Stimulated activated naive B cell treated with anti-CD40 and anti-IgM and Interleukin-4, amounts not matched to agents 10 μg/mL and 1 μg/mL and 100 μg/mL, for 72 hours (primary cell): ENCODE measurements at regions not wholly inside any gene's neighbourhood (a gene's known extent, or its start where the extent isn't known, plus 50 kb on each side); places are given as distances from the start of the nearest gene placed in this dataset.

Source experiments
- ATAC-seq, 2 donors: fragments of 150-1000 bp; cut with Tn5 transposase; replicated peaks; 2 replicates each; pipeline ENCODE4 v1.10.0; 2021; ENCODE audit warnings: moderate library complexity in 1 of 2
- DNase-seq: peaks from one replicate; pipeline ENCODE4 v3.0.0; 2021
- H3K27ac Mint-ChIP-seq: one replicate; pipeline ENCODE4 v1.8.0; 2022; ENCODE audit warnings: mild to moderate bottlenecking, mixed read lengths
- H3K27me3 Mint-ChIP-seq, 2 donors: one replicate each; pipeline ENCODE4 v1.8.0; 2022; ENCODE audit warnings: mixed read lengths in 2 of 2
- H3K36me3 Mint-ChIP-seq, 2 donors: one replicate each; pipeline ENCODE4 v1.8.0; 2022; ENCODE audit warnings: mixed read lengths in 2 of 2, mild to moderate bottlenecking in 1 of 2
- H3K4me1 Mint-ChIP-seq, 2 donors: one replicate each; pipeline ENCODE4 v1.8.0; 2022; ENCODE audit warnings: mixed read lengths in 2 of 2, mild to moderate bottlenecking in 1 of 2
- H3K4me3 Mint-ChIP-seq, 2 donors: one replicate each; pipeline ENCODE4 v1.8.0; 2022; ENCODE audit warnings: mild to moderate bottlenecking in 2 of 2, mixed read lengths in 2 of 2, moderate library complexity in 1 of 2
- H3K9me3 Mint-ChIP-seq, 2 donors: one replicate each; pipeline ENCODE4 v1.8.0; 2022; ENCODE audit warnings: mixed read lengths in 2 of 2, mild to moderate bottlenecking in 1 of 2

DNA sequence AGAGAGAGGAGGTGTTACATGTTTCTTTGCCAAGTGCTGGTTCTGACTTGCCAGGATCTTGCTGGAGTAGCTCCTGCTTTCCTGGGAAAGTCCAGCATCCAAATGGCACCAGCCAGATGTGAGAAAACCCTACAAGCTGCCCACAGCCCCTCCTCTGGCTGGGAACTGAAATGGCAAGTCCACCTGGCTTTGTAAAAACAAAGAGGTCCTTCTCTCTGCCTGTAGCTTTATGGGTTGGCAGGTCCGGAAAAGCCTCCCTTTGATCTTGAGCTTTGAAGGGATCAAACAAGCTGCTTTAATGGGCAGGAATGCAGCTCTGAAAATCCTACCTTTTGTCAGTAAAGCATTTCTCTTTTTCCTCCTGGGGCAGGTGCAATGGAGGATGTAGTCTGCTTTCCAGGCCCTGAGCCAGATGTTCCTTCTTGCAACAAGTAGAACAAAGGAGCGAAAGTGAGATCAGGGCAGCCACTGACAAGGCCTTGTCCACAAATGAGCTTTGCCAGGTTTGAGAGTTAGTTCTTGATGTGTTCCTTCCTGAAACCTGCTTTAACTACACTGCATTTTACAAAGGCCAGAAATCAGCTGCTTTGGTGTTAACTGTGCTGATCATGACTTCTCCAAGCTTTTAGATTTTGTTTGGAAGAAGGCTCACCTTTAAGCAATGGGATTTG is 456.7 kb downstream of the ZNF608 start:
- ATAC-seq (no peak), DNase-seq (no peak)
- H3K4me1 Mint-ChIP-seq = no peaks in the 10 kb centered on the region
- H3K9me3 Mint-ChIP-seq = peaks cover 6 to 8% of the 10 kb centered on the region in 2 donors
- peaks cover 0 to 5% of the 10 kb centered on the region in 2 donors for H3K27me3 Mint-ChIP-seq
- H3K27ac Mint-ChIP-seq = no peak overlapping the region
- no peak overlapping the region for H3K4me3 Mint-ChIP-seq
- peaks cover 6 to 9% of the 10 kb centered on the region in 2 donors for H3K36me3 Mint-ChIP-seq

DNA sequence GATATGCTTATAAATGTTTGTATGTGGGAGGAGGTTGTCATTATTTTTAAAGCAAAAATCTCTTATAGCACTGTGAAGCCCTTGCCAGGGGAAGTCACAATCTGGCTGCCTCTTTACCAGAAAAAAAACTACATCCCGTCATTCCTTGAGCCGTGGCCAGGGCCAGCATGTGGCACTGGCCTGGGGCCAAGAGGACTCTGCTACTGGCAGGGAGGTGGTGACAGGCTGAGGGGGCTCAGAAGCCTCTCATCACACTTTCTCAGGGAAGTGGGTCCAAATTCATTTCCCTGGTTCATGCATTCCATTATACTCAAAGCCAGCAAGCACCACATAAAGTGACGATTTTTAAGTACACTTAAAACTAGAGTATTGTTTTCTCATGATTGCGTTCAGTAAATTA is 457.3 kb downstream of the ZNF608 start:
- Mint-ChIP-seq H3K4me1 (no peaks in the 10 kb centered on the region), H3K27me3 (no peaks in the 10 kb centered on the region), H3K27ac (no peak overlapping the region), H3K9me3 (peaks cover 0 to 1% of the 10 kb centered on the region in 2 donors), H3K36me3 (peaks cover 0 to 2% of the 10 kb centered on the region in 2 donors), H3K4me3 (no peak overlapping the region)
- DNase-seq (no peak), ATAC-seq (no peak)

DNA sequence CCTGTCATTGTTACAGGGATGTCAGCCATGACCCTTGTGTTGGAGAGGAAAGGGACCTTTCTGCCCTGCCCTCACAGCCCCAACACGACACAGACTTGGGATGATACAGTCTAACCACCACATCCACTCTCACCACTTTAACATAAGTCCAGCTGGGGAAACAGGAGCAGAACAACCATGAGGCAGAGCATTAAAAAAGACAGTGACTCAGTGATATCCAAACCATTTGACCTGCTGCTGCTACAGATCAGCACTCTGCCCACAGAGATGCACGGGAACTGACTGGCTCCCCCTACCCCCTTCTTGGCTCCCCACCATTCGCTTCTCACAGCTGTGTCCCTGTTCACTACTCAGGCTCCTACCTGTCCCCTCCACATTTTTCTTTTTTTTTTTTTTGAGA is 458.6 kb downstream of the ZNF608 start:
- no peaks in the 10 kb centered on the region for H3K9me3 Mint-ChIP-seq
- no peaks in the 10 kb centered on the region for H3K27me3 Mint-ChIP-seq
- ATAC-seq (no peak), DNase-seq (no peak)
- H3K4me3 Mint-ChIP-seq = no peak overlapping the region
- H3K36me3 Mint-ChIP-seq = no peaks in the 10 kb centered on the region
- no peaks in the 10 kb centered on the region for H3K4me1 Mint-ChIP-seq
- H3K27ac Mint-ChIP-seq = no peak overlapping the region

DNA sequence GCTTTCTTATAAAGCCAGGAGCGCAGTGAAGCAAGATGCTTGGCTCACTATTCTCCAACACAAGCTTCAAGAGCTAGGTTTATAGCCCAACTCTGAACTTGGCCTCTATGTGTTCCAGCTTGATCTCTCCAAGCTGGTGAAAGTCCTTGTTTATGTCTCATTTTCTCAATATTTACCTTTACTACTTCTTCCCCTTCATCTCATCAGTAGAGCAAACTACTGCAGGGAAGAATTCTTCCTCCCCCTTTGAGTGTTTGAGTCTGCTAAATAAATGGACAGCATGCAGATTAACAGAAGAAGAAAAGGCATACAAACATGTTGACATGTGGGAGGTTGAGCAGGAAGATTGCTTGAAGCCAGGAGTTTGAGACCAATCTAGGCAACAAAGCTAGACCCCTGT is 460.7 kb downstream of the ZNF608 start:
- no peaks in the 10 kb centered on the region for H3K36me3 Mint-ChIP-seq
- DNase-seq (no peak), ATAC-seq (no peak)
- H3K9me3 Mint-ChIP-seq = no peaks in the 10 kb centered on the region
- no peak overlapping the region for H3K4me3 Mint-ChIP-seq
- peaks cover 0 to 4% of the 10 kb centered on the region in 2 donors for H3K27me3 Mint-ChIP-seq
- H3K4me1 Mint-ChIP-seq = no peaks in the 10 kb centered on the region
- H3K27ac Mint-ChIP-seq = no peak overlapping the region

DNA sequence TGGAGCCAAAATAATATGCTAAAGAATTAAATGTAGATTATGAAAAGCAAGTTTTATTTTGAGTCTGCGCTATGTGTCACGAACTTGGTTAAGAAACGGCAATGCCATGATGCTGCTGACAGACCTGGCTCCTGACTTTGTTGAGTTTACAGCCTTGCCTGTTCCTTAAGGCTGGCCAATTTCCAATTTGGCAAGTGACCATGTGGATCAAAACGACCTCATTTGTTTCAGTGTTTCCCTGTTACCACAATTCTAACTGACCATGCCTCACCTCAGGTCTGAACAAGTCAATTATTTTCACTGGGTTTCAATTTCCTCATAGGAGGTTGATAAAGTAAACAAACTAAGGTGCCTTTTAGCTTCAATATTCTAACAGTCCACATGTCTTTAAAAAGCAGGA is 461.4 kb downstream of the ZNF608 start:
- ATAC-seq (no peak), DNase-seq (no peak)
- H3K36me3 Mint-ChIP-seq = no peaks in the 10 kb centered on the region
- H3K4me1 Mint-ChIP-seq = no peaks in the 10 kb centered on the region
- H3K4me3 Mint-ChIP-seq = no peak overlapping the region
- H3K27ac Mint-ChIP-seq = no peak overlapping the region
- peaks cover 0 to 4% of the 10 kb centered on the region in 2 donors for H3K27me3 Mint-ChIP-seq
- H3K9me3 Mint-ChIP-seq = no peaks in the 10 kb centered on the region

DNA sequence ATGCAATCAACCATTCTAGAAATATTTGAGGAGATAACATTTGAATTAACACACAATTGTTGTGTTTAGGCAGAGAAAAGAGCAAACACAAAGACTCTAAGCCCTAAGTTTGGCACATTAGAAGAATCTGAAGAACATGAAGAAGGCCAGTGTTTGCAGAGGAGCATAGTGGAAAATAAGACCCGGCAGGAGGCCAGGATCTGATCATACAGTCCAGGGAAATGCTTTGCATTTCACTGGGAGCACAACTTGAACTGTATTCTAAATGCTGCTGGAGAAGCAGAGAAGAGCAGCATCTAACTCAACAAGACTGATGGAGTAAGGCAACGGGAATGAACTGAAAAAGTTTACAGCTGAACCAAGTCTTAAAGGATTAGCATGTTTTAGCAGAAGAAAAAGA is 463.4 kb downstream of the ZNF608 start:
- H3K4me3 Mint-ChIP-seq = no peak overlapping the region
- no peak overlapping the region for H3K27ac Mint-ChIP-seq
- H3K9me3 Mint-ChIP-seq = no peaks in the 10 kb centered on the region
- DNase-seq (no peak), ATAC-seq (no peak)
- H3K27me3 Mint-ChIP-seq = peaks cover 0 to 4% of the 10 kb centered on the region in 2 donors
- H3K4me1 Mint-ChIP-seq = peaks cover 0 to 8% of the 10 kb centered on the region in 2 donors
- H3K36me3 Mint-ChIP-seq = no peaks in the 10 kb centered on the region

DNA sequence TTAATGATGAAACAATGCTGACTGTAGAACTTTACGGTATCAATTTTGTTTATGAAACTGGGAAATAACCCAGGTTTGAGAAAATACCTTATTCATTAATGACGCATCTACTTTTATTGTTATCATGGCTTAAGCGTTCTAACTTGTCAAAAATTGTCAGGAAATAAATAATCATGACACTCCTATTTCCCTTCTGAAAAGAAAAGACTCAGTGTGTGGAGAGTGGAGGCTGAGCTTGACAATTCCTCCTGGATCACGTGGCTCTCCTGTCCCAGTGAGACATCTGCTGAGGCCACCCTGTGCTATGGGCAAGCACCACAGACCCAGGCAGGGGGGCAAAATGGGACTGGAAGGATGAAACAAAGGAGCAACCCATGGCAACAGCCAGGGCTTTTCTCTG is 466.4 kb downstream of the ZNF608 start:
- no peaks in the 10 kb centered on the region for H3K9me3 Mint-ChIP-seq
- peaks cover 0 to 8% of the 10 kb centered on the region in 2 donors for H3K4me1 Mint-ChIP-seq
- H3K4me3 Mint-ChIP-seq = no peak overlapping the region
- ATAC-seq (no peak), DNase-seq (no peak)
- H3K27me3 Mint-ChIP-seq = peaks cover 0 to 4% of the 10 kb centered on the region in 2 donors
- H3K27ac Mint-ChIP-seq = no peak overlapping the region
- no peaks in the 10 kb centered on the region for H3K36me3 Mint-ChIP-seq

DNA sequence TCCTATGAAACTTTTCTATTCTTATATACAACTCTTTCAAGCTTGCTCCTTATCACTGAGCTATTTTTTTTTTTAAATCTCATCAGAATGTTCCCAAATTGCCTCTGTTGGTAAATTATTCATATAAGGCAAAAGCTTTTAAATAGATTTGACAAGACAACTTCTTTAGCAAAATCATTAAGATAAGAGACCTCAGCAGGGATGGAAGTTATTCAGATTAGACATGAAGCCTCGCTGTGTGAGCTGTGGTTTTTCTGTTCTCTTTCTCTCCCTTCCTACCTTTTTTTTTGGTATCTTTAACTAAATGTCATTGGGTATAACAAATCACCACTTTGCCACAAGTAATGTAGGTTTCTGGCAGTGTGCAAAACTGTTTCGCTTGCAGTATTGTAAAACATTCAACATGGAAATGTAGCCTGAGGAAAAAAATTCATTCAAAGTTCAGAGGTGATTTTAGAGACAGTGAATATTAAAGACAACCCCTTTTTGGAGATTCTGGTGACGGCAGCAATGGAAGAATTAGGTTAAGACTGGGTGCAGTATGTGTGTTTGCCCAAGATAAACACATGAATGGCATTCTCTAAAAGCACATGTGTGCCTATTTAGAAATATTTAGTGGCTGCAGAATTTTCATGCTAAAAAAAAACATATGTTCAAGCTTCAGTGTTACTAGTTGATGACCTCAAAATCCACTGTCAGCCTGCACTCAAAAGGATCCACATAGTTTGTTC is 467.1 kb downstream of the ZNF608 start:
- no peak for DNase-seq
- H3K4me3 Mint-ChIP-seq = no peak overlapping the region
- H3K27me3 Mint-ChIP-seq = peaks cover 0 to 4% of the 10 kb centered on the region in 2 donors
- H3K36me3 Mint-ChIP-seq = no peaks in the 10 kb centered on the region
- ATAC-seq = peak in 1 of 2 donors; percentile 31
- peaks cover 0 to 8% of the 10 kb centered on the region in 2 donors for H3K4me1 Mint-ChIP-seq
- no peaks in the 10 kb centered on the region for H3K9me3 Mint-ChIP-seq
- no peak overlapping the region for H3K27ac Mint-ChIP-seq

DNA sequence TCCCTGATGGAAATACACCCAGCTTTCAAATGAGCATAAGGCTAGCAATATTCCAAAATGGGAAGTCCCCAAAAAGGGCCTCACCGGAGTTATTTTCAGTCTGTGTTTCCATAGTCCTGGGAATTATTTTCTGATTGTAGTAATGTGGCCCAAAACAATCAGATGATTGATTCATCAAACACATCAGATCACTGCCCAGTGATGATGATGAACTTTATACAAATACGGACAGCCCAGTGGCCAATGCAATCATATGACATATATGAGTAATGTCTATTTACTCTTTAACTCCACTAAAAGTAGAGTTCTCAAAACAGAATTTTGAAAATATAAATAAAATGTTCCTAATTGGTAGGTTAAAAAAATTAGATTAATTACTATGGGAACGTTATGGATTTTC is 467.8 kb downstream of the ZNF608 start:
- ATAC-seq (no peak), DNase-seq (no peak)
- Mint-ChIP-seq H3K4me3 (no peak overlapping the region), H3K4me1 (peaks cover 0 to 8% of the 10 kb centered on the region in 2 donors), H3K27ac (no peak overlapping the region), H3K27me3 (peaks cover 0 to 4% of the 10 kb centered on the region in 2 donors), H3K36me3 (no peaks in the 10 kb centered on the region), H3K9me3 (no peaks in the 10 kb centered on the region)

DNA sequence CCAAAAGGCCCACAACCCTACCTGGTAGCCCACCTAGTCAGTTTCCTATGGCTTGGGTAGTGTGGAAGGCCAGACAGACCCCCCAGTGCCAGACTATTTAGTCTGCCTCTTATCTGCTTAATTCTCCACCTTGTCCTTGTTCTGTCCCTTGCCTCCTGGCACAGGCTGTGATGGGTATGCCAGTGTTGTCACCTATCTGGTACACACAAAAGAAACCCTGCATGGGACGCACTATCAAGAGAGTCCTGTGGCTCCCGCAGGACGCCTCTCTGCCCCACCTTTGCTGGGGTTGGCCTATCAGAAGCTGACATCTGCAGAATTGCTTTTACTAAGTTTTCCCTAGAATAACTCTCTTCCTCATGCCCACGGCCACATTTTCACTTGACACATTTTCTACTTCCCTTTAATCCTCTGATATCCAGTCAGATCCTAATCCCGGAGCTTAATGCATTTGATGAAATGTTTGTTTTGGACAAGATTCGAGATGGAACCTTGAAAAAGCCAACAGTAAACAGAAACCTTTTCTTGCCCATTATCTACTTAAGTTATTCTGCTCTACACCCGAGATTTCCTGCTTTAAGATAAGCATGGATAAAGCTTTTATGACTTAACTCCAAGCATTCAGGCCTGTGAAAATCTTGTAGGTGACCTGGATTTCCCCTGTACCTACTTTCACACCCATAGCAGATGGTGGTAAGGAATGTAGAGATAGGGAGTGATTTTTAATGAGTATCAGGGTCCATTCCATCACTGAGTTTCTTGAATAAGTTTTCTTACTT is 468.5 kb downstream of the ZNF608 start:
- Mint-ChIP-seq H3K27ac (no peak overlapping the region), H3K4me3 (no peak overlapping the region), H3K36me3 (no peaks in the 10 kb centered on the region), H3K27me3 (peaks cover 0 to 4% of the 10 kb centered on the region in 2 donors), H3K9me3 (no peaks in the 10 kb centered on the region), H3K4me1 (peaks cover 0 to 8% of the 10 kb centered on the region in 2 donors)
- DNase-seq = no peak
- ATAC-seq = no peak

DNA sequence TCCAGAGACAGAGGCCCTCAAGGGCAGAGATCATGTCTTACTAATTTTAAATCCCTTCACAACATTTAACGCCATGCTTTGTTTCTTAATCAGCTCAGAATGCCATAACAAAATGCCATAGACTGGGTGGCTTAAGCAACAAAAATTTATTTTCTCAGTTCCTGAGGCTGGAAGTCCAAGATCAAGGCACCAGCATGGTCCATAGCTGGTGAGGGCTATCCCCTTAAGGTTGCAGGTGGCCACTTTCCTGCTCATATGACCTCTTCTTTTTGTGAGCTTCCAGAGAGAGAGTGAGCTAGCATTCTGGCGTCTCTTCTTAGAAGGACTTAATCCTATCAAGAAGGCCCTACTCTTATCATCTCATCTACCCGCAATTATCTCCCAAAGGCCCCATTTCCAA is 470.3 kb downstream of the ZNF608 start:
- H3K4me1 Mint-ChIP-seq = peaks cover 0 to 8% of the 10 kb centered on the region in 2 donors
- H3K4me3 Mint-ChIP-seq = no peak overlapping the region
- no peak overlapping the region for H3K27ac Mint-ChIP-seq
- H3K27me3 Mint-ChIP-seq = peaks cover 0 to 1% of the 10 kb centered on the region in 2 donors
- H3K36me3 Mint-ChIP-seq = no peaks in the 10 kb centered on the region
- DNase-seq (no peak), ATAC-seq (no peak)
- no peaks in the 10 kb centered on the region for H3K9me3 Mint-ChIP-seq

DNA sequence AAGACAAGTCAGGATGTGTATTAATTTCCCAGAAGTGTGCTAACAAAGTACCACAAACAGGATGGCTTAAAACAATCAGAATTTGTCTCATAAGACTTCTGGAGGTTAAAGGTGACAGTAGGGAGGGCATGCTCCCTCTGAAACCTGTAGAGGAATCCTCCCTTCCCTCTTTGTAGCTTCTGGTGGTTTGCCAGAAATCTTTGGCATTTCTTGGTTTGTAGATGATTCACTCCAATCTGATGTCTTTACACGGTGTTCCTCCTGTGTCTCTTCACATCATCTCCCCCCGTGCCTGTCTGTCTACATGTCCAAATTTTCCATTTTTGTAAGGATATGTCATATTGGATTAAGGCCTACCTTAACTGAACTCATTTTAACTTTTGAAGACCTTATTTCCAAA is 471.5 kb downstream of the ZNF608 start:
- no peak for DNase-seq
- no peak overlapping the region for H3K4me3 Mint-ChIP-seq
- H3K4me1 Mint-ChIP-seq = peaks cover 0 to 8% of the 10 kb centered on the region in 2 donors
- no peaks in the 10 kb centered on the region for H3K9me3 Mint-ChIP-seq
- no peaks in the 10 kb centered on the region for H3K36me3 Mint-ChIP-seq
- ATAC-seq = no peak
- no peaks in the 10 kb centered on the region for H3K27me3 Mint-ChIP-seq
- H3K27ac Mint-ChIP-seq = no peak overlapping the region

DNA sequence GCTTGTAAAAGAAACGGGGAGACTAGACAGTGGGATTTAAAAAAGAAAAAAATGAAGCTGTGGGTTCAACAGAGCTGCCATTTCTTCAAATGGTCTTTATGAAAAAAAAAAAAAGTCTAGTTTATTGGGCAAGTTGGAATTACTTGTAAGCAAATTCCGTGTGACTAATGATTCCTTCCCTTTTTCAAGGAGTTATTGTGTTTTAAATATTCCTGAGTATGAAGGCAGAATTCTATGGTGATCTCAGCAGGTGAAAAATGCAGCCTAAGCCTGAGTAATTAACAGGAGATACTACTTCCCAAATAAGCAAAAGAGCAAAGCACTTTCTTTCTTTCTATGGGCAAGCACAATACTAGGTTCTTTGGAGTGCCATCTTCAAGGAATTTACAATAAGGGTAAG is 481.9 kb downstream of the ZNF608 start:
- no peaks in the 10 kb centered on the region for H3K36me3 Mint-ChIP-seq
- no peaks in the 10 kb centered on the region for H3K27me3 Mint-ChIP-seq
- no peaks in the 10 kb centered on the region for H3K4me1 Mint-ChIP-seq
- no peaks in the 10 kb centered on the region for H3K9me3 Mint-ChIP-seq
- no peak overlapping the region for H3K27ac Mint-ChIP-seq
- no peak overlapping the region for H3K4me3 Mint-ChIP-seq
- no peak for ATAC-seq
- no peak for DNase-seq

DNA sequence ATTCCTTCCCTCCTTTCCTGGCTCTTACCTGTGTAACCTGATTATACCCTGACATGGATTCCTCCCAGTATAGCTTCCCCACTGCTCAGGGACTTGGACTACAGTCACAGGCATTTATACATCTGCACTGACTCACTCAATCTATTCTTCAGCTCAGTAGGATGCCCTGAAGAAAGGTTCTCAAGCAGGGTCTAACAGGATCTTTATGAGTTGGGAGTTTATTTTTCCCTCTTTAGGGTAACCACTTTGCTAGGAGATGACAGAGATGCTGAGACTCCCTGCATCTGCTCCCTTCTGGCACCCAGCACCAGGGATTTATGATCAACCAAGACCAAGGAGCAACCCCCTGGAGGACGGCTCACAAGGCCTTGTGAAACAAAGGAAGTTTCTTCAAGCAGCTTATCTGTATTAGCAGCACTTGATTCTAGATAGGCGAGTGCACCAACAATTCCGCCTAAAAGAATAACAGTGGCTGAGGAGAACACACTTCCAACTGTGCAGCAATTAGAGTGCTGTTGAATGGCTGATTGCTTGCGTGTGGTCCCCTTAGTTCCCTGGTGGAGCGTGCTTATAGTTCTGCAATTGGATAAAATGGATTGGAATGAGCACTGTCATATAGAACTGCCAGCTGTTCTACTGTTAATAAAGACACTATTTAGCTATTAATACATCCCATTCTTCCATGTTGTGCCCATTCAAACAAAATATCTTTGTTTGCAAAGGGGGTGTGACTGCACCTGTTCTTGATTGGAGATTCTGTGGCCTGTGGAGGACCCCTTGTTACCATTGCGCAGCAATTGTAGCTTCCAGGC is 482.6 kb downstream of the ZNF608 start:
- Mint-ChIP-seq H3K4me1 (no peaks in the 10 kb centered on the region), H3K36me3 (no peaks in the 10 kb centered on the region), H3K27me3 (no peaks in the 10 kb centered on the region), H3K9me3 (no peaks in the 10 kb centered on the region), H3K4me3 (no peak overlapping the region), H3K27ac (no peak overlapping the region)
- no peak for DNase-seq
- ATAC-seq = no peak
